ENCODE measurements at regions not wholly inside any gene's neighbourhood (a gene's known extent, or its start where the extent isn't known, plus 50 kb on each side); places are given as distances from the start of the nearest gene placed in this dataset.

DNA sequence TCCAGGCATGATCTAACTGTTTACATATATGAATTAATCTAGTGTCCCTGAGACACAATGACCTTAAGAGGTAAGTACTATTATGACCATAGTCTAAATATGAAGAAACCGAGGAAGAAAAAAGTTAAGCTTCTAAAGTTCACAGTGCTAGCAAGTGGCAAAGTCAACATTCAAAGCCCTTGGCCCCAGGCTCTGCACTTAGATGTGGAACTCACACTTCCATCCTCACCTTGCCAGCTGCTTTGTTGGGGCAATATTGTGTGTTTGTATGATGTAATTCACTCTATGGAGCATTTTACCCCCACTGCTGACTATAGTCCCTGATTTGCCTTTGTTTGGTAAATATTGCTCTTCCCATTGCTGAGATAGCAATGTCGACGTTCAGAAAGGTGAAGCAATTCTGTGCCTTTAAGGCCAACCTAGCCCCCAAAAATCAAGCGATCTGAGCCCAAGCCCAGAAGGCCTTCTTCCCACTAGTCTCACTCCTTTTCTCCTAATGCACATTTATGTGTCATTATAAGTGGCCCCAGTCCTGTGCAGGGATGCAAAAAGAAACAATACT is 487.6 kb upstream of the ZMIZ1 start:
- H3K27ac ChIP-seq (ENCODE audit: low read depth, low read length), result no peak overlapping the region
- H3K36me3 ChIP-seq (ENCODE audit: control insufficient read depth in 1 of 2, insufficient read depth in 2 of 2, low read length in 2 of 2), result no peaks in the 10 kb centered on the region
- no peak overlapping the region for H3K9ac ChIP-seq (ENCODE audit: low read depth in 1 of 2, low read length in 2 of 2)
- H3K4me3 ChIP-seq (ENCODE audit: low read depth in 1 of 2, low read length in 2 of 2), result no peak overlapping the region
- H3K4me1 ChIP-seq (ENCODE audit: control insufficient read depth in 1 of 2, insufficient read depth in 2 of 2, low read length in 2 of 2), result peaks cover 0 to 5% of the 10 kb centered on the region in 2 donors
- no peaks in the 10 kb centered on the region for H3K27me3 ChIP-seq (ENCODE audit: control insufficient read depth in 1 of 2, insufficient read depth in 2 of 2, low read length in 2 of 2)
- no peaks in the 10 kb centered on the region for H3K9me3 ChIP-seq (ENCODE audit: control insufficient read depth in 1 of 2, low read length in 2 of 2)

- no peak overlapping the region for H3K9ac ChIP-seq (ENCODE audit: low read depth in 1 of 2, low read length in 2 of 2)
- peaks cover under 1 to 5% of the 10 kb centered on the region in 2 donors for H3K4me1 ChIP-seq (ENCODE audit: control insufficient read depth in 1 of 2, insufficient read depth in 2 of 2, low read length in 2 of 2)
- H3K36me3 ChIP-seq (ENCODE audit: control insufficient read depth in 1 of 2, insufficient read depth in 2 of 2, low read length in 2 of 2), result no peaks in the 10 kb centered on the region
- no peak overlapping the region for H3K4me3 ChIP-seq (ENCODE audit: low read depth in 1 of 2, low read length in 2 of 2)
- no peak overlapping the region for H3K27ac ChIP-seq (ENCODE audit: low read depth, low read length)
- H3K9me3 ChIP-seq (ENCODE audit: control insufficient read depth in 1 of 2, low read length in 2 of 2), result no peaks in the 10 kb centered on the region
- H3K27me3 ChIP-seq (ENCODE audit: control insufficient read depth in 1 of 2, insufficient read depth in 2 of 2, low read length in 2 of 2), result no peaks in the 10 kb centered on the region
Observed at GRCh38 chr10:78582540-78582939, 486.2 kb upstream of the ZMIZ1 start.

DNA sequence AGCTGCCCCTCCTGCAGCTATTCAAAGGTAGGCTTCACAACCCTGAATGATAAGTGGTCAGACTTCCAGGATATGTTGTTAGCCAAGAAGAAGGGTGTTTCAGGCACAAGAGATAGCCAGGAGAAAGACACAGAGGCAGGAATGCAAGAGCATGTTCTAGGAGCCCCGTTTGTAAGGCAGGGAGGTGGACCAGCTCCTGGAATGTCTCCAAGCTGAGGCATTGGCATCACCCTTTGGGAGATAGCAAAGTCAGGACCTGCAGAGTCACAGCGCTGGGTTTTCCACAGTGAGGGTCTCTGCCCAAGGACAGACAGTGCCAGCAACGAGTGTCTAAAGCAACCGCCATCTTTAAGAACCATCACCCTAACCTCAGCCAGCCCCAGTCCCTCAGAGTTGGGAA is 484.5 kb upstream of the ZMIZ1 start:
- Histone ChIP-seq H3K36me3 (ENCODE audit: control insufficient read depth in 1 of 2, insufficient read depth in 2 of 2, low read length in 2 of 2) (no peaks in the 10 kb centered on the region), H3K27ac (ENCODE audit: low read depth, low read length) (no peak overlapping the region), H3K4me1 (ENCODE audit: control insufficient read depth in 1 of 2, insufficient read depth in 2 of 2, low read length in 2 of 2) (peaks cover 17 to 19% of the 10 kb centered on the region in 2 donors), H3K9me3 (ENCODE audit: control insufficient read depth in 1 of 2, low read length in 2 of 2) (no peaks in the 10 kb centered on the region), H3K9ac (ENCODE audit: low read depth in 1 of 2, low read length in 2 of 2) (no peak overlapping the region), H3K4me3 (ENCODE audit: low read depth in 1 of 2, low read length in 2 of 2) (no peak overlapping the region), H3K27me3 (ENCODE audit: control insufficient read depth in 1 of 2, insufficient read depth in 2 of 2, low read length in 2 of 2) (no peaks in the 10 kb centered on the region)

DNA sequence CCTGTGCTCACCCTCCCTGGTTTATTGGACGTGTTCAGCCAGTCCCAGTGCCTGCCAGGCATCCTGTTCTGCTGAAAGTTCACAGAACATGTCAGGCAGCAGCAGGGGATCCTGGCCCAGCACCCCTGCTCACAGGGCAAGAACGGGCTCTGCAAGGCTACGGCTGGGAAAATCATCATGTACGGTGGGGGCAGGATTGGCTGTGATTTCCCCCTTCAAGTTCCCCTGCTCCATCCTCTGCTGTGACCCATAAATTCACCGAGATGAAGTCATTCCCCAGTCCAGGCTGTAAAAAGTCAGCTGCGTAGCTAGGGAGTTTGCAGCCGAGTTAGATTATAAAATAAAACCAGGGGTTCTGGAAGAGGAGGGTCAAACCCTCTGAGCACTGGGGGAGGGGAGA is 484.1 kb upstream of the ZMIZ1 start:
- H3K9ac ChIP-seq (ENCODE audit: low read depth in 1 of 2, low read length in 2 of 2), result no peak overlapping the region
- no peaks in the 10 kb centered on the region for H3K27me3 ChIP-seq (ENCODE audit: control insufficient read depth in 1 of 2, insufficient read depth in 2 of 2, low read length in 2 of 2)
- peaks cover 17 to 19% of the 10 kb centered on the region in 2 donors for H3K4me1 ChIP-seq (ENCODE audit: control insufficient read depth in 1 of 2, insufficient read depth in 2 of 2, low read length in 2 of 2)
- no peaks in the 10 kb centered on the region for H3K36me3 ChIP-seq (ENCODE audit: control insufficient read depth in 1 of 2, insufficient read depth in 2 of 2, low read length in 2 of 2)
- H3K9me3 ChIP-seq (ENCODE audit: control insufficient read depth in 1 of 2, low read length in 2 of 2), result no peaks in the 10 kb centered on the region
- no peak overlapping the region for H3K27ac ChIP-seq (ENCODE audit: low read depth, low read length)
- H3K4me3 ChIP-seq (ENCODE audit: low read depth in 1 of 2, low read length in 2 of 2), result no peak overlapping the region

DNA sequence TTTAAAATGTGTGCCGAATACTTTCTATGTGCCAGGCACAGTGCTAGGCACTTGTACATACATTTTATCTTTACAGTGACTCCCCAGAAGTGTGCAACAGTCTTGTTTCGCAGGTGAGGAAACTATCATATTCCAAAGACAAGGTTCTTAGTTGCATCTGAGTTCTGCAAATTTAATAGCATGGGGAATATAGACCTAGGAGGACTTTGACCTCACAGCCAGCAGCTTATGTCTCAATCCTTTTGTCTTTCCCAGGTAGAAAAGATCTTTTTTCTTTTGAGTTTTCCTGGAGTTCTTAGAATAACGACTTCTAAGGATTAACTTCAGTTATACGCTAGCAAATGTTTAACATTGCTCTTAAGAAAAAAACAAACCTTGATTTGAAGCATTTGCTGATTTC is 482.8 kb upstream of the ZMIZ1 start:
- Histone ChIP-seq H3K9me3 (ENCODE audit: control insufficient read depth in 1 of 2, low read length in 2 of 2) (peaks cover 0 to 2% of the 10 kb centered on the region in 2 donors), H3K27ac (ENCODE audit: low read depth, low read length) (no peak overlapping the region), H3K27me3 (ENCODE audit: control insufficient read depth in 1 of 2, insufficient read depth in 2 of 2, low read length in 2 of 2) (no peaks in the 10 kb centered on the region), H3K4me3 (ENCODE audit: low read depth in 1 of 2, low read length in 2 of 2) (no peak overlapping the region), H3K4me1 (ENCODE audit: control insufficient read depth in 1 of 2, insufficient read depth in 2 of 2, low read length in 2 of 2) (peaks cover 17 to 19% of the 10 kb centered on the region in 2 donors), H3K36me3 (ENCODE audit: control insufficient read depth in 1 of 2, insufficient read depth in 2 of 2, low read length in 2 of 2) (no peaks in the 10 kb centered on the region), H3K9ac (ENCODE audit: low read depth in 1 of 2, low read length in 2 of 2) (no peak overlapping the region)

GRCh38 chr10:78588194-78588811 is 480.5 kb upstream of the ZMIZ1 start:
- Histone ChIP-seq H3K9ac (ENCODE audit: low read depth in 1 of 2, low read length in 2 of 2) (no peak overlapping the region), H3K36me3 (ENCODE audit: control insufficient read depth in 1 of 2, insufficient read depth in 2 of 2, low read length in 2 of 2) (no peaks in the 10 kb centered on the region), H3K4me3 (ENCODE audit: low read depth in 1 of 2, low read length in 2 of 2) (no peak overlapping the region), H3K27ac (ENCODE audit: low read depth, low read length) (no peak overlapping the region), H3K27me3 (ENCODE audit: control insufficient read depth in 1 of 2, insufficient read depth in 2 of 2, low read length in 2 of 2) (no peaks in the 10 kb centered on the region), H3K9me3 (ENCODE audit: control insufficient read depth in 1 of 2, low read length in 2 of 2) (peaks cover 0 to 2% of the 10 kb centered on the region in 2 donors), H3K4me1 (ENCODE audit: control insufficient read depth in 1 of 2, insufficient read depth in 2 of 2, low read length in 2 of 2) (peaks cover 17 to 19% of the 10 kb centered on the region in 2 donors)

- Histone ChIP-seq H3K9ac (ENCODE audit: low read depth in 1 of 2, low read length in 2 of 2) (no peak overlapping the region), H3K27ac (ENCODE audit: low read depth, low read length) (no peak overlapping the region), H3K36me3 (ENCODE audit: control insufficient read depth in 1 of 2, insufficient read depth in 2 of 2, low read length in 2 of 2) (no peaks in the 10 kb centered on the region), H3K4me3 (ENCODE audit: low read depth in 1 of 2, low read length in 2 of 2) (no peak overlapping the region), H3K4me1 (ENCODE audit: control insufficient read depth in 1 of 2, insufficient read depth in 2 of 2, low read length in 2 of 2) (peaks cover 17 to 20% of the 10 kb centered on the region in 2 donors), H3K9me3 (ENCODE audit: control insufficient read depth in 1 of 2, low read length in 2 of 2) (peaks cover 0 to 2% of the 10 kb centered on the region in 2 donors), H3K27me3 (ENCODE audit: control insufficient read depth in 1 of 2, insufficient read depth in 2 of 2, low read length in 2 of 2) (no peaks in the 10 kb centered on the region)
Observed at GRCh38 chr10:78589687-78590086, 479.1 kb upstream of the ZMIZ1 start.

- Histone ChIP-seq H3K4me1 (ENCODE audit: control insufficient read depth in 1 of 2, insufficient read depth in 2 of 2, low read length in 2 of 2) (peaks cover 17 to 19% of the 10 kb centered on the region in 2 donors), H3K27me3 (ENCODE audit: control insufficient read depth in 1 of 2, insufficient read depth in 2 of 2, low read length in 2 of 2) (no peaks in the 10 kb centered on the region)
Observed at GRCh38 chr10:78591066-78591465, 477.7 kb upstream of the ZMIZ1 start.

DNA sequence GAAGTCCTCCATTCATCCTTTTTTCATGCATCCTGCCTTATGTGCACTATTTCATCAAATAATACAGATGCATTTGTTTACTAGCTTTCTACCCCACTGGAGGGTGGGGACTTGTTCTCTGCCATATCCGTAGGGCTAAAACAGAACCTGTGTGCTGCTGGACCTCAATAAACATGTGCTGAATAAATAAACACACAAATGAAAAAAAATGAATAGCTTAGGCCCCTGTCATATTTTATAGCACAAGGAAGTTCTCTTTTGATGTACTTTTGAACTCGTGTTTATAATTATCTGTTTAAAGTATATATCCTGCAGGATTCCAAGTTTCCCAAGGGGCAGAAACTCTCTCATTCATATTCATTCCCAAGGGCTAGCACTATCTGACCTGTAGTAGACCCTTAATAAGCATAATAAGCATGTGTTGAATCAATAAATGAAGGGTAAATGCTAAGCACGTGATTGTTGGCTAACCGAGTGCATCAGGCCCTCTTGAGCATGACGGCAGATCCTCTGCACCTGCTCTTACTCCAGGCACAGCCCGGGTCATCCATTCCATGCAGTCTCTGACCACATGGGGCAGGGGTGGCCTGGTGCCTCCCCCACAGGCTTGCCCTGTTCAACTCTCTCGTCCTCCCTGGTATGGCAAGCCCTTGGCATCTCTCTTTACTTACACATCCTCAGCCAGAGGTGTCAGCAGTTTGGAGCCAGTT is 474.1 kb upstream of the ZMIZ1 start:
- Histone ChIP-seq H3K27ac (ENCODE audit: low read depth, low read length) (no peak overlapping the region), H3K4me1 (ENCODE audit: control insufficient read depth in 1 of 2, insufficient read depth in 2 of 2, low read length in 2 of 2) (peaks cover 0 to 5% of the 10 kb centered on the region in 2 donors), H3K4me3 (ENCODE audit: low read depth in 1 of 2, low read length in 2 of 2) (no peak overlapping the region), H3K36me3 (ENCODE audit: control insufficient read depth in 1 of 2, insufficient read depth in 2 of 2, low read length in 2 of 2) (no peaks in the 10 kb centered on the region), H3K27me3 (ENCODE audit: control insufficient read depth in 1 of 2, insufficient read depth in 2 of 2, low read length in 2 of 2) (no peaks in the 10 kb centered on the region), H3K9ac (ENCODE audit: low read depth in 1 of 2, low read length in 2 of 2) (no peak overlapping the region), H3K9me3 (ENCODE audit: control insufficient read depth in 1 of 2, low read length in 2 of 2) (peaks cover 0 to 2% of the 10 kb centered on the region in 2 donors)

More at GRCh38 chr10:78591066-78591465, 477.7 kb upstream of the ZMIZ1 start:
- H3K27ac ChIP-seq (ENCODE audit: low read depth, low read length), result no peak overlapping the region
- no peak overlapping the region for H3K9ac ChIP-seq (ENCODE audit: low read depth in 1 of 2, low read length in 2 of 2)
- H3K9me3 ChIP-seq (ENCODE audit: control insufficient read depth in 1 of 2, low read length in 2 of 2), result peaks cover 0 to 2% of the 10 kb centered on the region in 2 donors
- H3K36me3 ChIP-seq (ENCODE audit: control insufficient read depth in 1 of 2, insufficient read depth in 2 of 2, low read length in 2 of 2), result no peaks in the 10 kb centered on the region
- no peak overlapping the region for H3K4me3 ChIP-seq (ENCODE audit: low read depth in 1 of 2, low read length in 2 of 2)

DNA sequence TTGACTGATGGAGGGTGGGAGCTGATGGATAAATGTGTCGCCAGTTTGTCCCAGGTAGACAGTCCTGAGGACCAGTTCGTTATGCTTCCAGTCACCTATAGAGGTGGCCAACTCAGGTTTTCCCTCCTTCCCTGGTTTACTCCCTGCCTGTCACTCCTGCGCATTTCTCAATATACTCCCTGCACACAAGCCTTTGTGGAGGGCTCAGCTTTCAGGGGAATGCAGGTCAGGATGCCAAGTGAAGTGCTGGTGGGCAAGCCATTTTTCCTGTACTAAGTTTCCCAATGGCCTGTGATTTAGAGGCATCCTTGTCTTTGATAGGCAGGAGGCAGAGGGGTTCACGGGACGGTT is 473.5 kb upstream of the ZMIZ1 start:
- H3K9me3 ChIP-seq (ENCODE audit: control insufficient read depth in 1 of 2, low read length in 2 of 2), result no peaks in the 10 kb centered on the region
- no peak overlapping the region for H3K27ac ChIP-seq (ENCODE audit: low read depth, low read length)
- H3K9ac ChIP-seq (ENCODE audit: low read depth in 1 of 2, low read length in 2 of 2), result no peak overlapping the region
- H3K4me3 ChIP-seq (ENCODE audit: low read depth in 1 of 2, low read length in 2 of 2), result no peak overlapping the region
- H3K27me3 ChIP-seq (ENCODE audit: control insufficient read depth in 1 of 2, insufficient read depth in 2 of 2, low read length in 2 of 2), result no peaks in the 10 kb centered on the region
- peaks cover 0 to 5% of the 10 kb centered on the region in 2 donors for H3K4me1 ChIP-seq (ENCODE audit: control insufficient read depth in 1 of 2, insufficient read depth in 2 of 2, low read length in 2 of 2)
- no peaks in the 10 kb centered on the region for H3K36me3 ChIP-seq (ENCODE audit: control insufficient read depth in 1 of 2, insufficient read depth in 2 of 2, low read length in 2 of 2)
